SK-N-SH (cell line): ENCODE measurements at regions not wholly inside any gene's neighbourhood (a gene's known extent, or its start where the extent isn't known, plus 50 kb on each side); places are given as distances from the start of the nearest gene placed in this dataset.

Experiments used
- CTCF ChIA-PET: fragments of 300-600, 350-600 bp; formaldehyde crosslinking; extraction: SDS; loops from one replicate; lab custom pipeline; 2021; lab: Yijun Ruan, JAX
- POLR2A ChIA-PET: fragments of 350-600 bp; sonication (Branson Sonifier 250); formaldehyde crosslinking; extraction: SDS; loops from one replicate; lab custom pipeline; 2020; ENCODE audit warnings: antibody characterized with exemption, inconsistent platforms; lab: Yijun Ruan, JAX
- DNase-seq: peaks from one replicate; pipeline ENCODE4 v3.0.0; 2012
- H2AFZ ChIP-seq: fragments of 200-600 bp; sonication (generic); 2 replicates; pipeline ENCODE4 v1.8.1; 2016; ENCODE audit warnings: antibody characterized with exemption, mild to moderate bottlenecking, low read depth
- H3F3A ChIP-seq: fragments of 200-600 bp; sonication (generic); replicated peaks from 2 replicates; pipeline ENCODE3; 2016; ENCODE audit warnings: antibody characterized with exemption, mild to moderate bottlenecking; ENCODE audit not compliant: insufficient read depth
- H3K27ac ChIP-seq, 2 experiments: fragments of 200-500 bp in 1 of 2; fragments of 200-600 bp in 1 of 2; sonication (Bioruptor generic) in 1 of 2; sonication (generic), shearing (Covaris generic) in 1 of 2; 2 replicates each; pipeline versions ENCODE4 v1.5.1 to v1.6.1; 2014 to 2016; ENCODE audit warnings: low read depth in 2 of 2, inconsistent platforms in 1 of 2, low read length in 1 of 2, mild to moderate bottlenecking in 1 of 2, mixed read lengths in 1 of 2
- H3K27me3 ChIP-seq: fragments of 200-600 bp; sonication (generic), shearing (Covaris generic); 2 replicates; pipeline ENCODE4 v1.6.1; 2016; ENCODE audit warnings: mixed run types; ENCODE audit not compliant: insufficient read depth
- H3K36me3 ChIP-seq, 2 experiments: fragments of 200-500 bp in 1 of 2; fragments of 200-600 bp in 1 of 2; sonication (Bioruptor generic) in 1 of 2; sonication (generic) in 1 of 2; replicated peaks in 1 of 2; 2 replicates each; pipeline versions ENCODE3 to v1.5.1; 2014 to 2016; ENCODE audit warnings: low read length in 1 of 2, mild to moderate bottlenecking in 1 of 2; ENCODE audit not compliant: insufficient read depth in 2 of 2, control insufficient read depth in 1 of 2
- H3K4me1 ChIP-seq, 2 experiments: fragments of 200-500 bp in 1 of 2; fragments of 200-600 bp in 1 of 2; sonication (Bioruptor generic) in 1 of 2; sonication (generic), shearing (Covaris generic) in 1 of 2; 2 replicates each; pipeline versions ENCODE4 v1.5.1 to v1.6.1; 2014 to 2016; ENCODE audit warnings: low read depth in 1 of 2, low read length in 1 of 2, mixed run types in 1 of 2; ENCODE audit not compliant: insufficient read depth in 2 of 2, control insufficient read depth in 1 of 2
- H3K4me2 ChIP-seq: fragments of 200-600 bp; sonication (generic), shearing (Covaris generic); 2 replicates; pipeline ENCODE4 v1.6.1; 2017; ENCODE audit warnings: mixed run types
- H3K4me3 ChIP-seq, 2 experiments: fragments of 200-500 bp in 1 of 2; fragments of 200-600 bp in 1 of 2; sonication (Bioruptor generic) in 1 of 2; sonication (generic), shearing (Covaris generic) in 1 of 2; 2 replicates each; pipeline versions ENCODE4 v1.5.1 to v1.8.1; 2014 to 2016; ENCODE audit warnings: low read depth in 2 of 2, inconsistent platforms in 1 of 2, low read length in 1 of 2, mild to moderate bottlenecking in 1 of 2, mixed read lengths in 1 of 2, moderate library complexity in 1 of 2
- H3K79me2 ChIP-seq: fragments of 200-600 bp; sonication (generic); 2 replicates; pipeline ENCODE4 v1.8.1; 2017; ENCODE audit warnings: mild to moderate bottlenecking; ENCODE audit not compliant: insufficient read depth
- H3K9ac ChIP-seq: fragments of 200-600 bp; sonication (generic); 2 replicates; pipeline ENCODE4 v1.6.1; 2017; ENCODE audit warnings: mixed run types
- H3K9me2 ChIP-seq: fragments of 200-600 bp; sonication (generic); 2 replicates; pipeline ENCODE4 v1.6.1; 2017; ENCODE audit warnings: mixed run types
- H3K9me3 ChIP-seq: fragments of 200-600 bp; sonication (generic); 2 replicates; pipeline ENCODE4 v1.6.1; 2017; ENCODE audit warnings: mixed run types, mild to moderate bottlenecking, moderate library complexity
- H4K20me1 ChIP-seq: fragments of 200-600 bp; sonication (generic); 2 replicates; pipeline ENCODE4 v1.6.1; 2017; ENCODE audit warnings: mild to moderate bottlenecking, mixed run types; ENCODE audit not compliant: insufficient read depth
- CHD2 ChIP-seq: fragments of 150-350 bp; IDR thresholded peaks from 2 replicates; pipeline ENCODE4 v1.6.1; 2018; ENCODE audit warnings: low read length; ENCODE audit not compliant: partially characterized antibody
- ELF1 ChIP-seq: IDR thresholded peaks from 2 replicates; pipeline ENCODE4 v1.4.0; 2012
- EP300 ChIP-seq, 2 experiments: IDR thresholded peaks; 2 replicates each; pipeline versions ENCODE4 v1.4.0 to v1.6.1; 2012; ENCODE audit warnings: borderline replicate concordance in 1 of 2, low read depth in 1 of 2, low read length in 1 of 2
- EZH2phosphoT487 ChIP-seq: fragments of 200-600 bp; sonication (generic); IDR thresholded peaks from 2 replicates; pipeline ENCODE4 v1.6.1; 2017; ENCODE audit warnings: low read depth, mixed run types, mild to moderate bottlenecking, antibody characterized with exemption, moderate library complexity, borderline replicate concordance
- IRF3 ChIP-seq: fragments of 150-350 bp; IDR thresholded peaks from 2 replicates; pipeline ENCODE4 v1.6.1; 2016; ENCODE audit warnings: mild to moderate bottlenecking, low read depth, low read length
- MEF2A ChIP-seq: IDR thresholded peaks from 2 replicates; pipeline ENCODE4 v1.4.0; 2012; ENCODE audit warnings: low read depth, borderline replicate concordance
- NRF1 ChIP-seq: IDR thresholded peaks from 2 replicates; pipeline ENCODE4 v1.6.1; 2012; ENCODE audit warnings: low read depth, mild to moderate bottlenecking, low read length
- RAD21 ChIP-seq: IDR thresholded peaks from 2 replicates; pipeline ENCODE4 v1.6.1; 2012; ENCODE audit warnings: mild to moderate bottlenecking, low read length
- RCOR1 ChIP-seq: fragments of 150-350 bp; IDR thresholded peaks from 2 replicates; pipeline ENCODE4 v1.6.1; 2017; ENCODE audit warnings: antibody characterized with exemption, low read length
- RXRA ChIP-seq: IDR thresholded peaks from 2 replicates; pipeline ENCODE4 v1.4.0; 2012; ENCODE audit warnings: low read depth, mild to moderate bottlenecking, borderline replicate concordance
- TCF12 ChIP-seq: IDR thresholded peaks from 2 replicates; pipeline ENCODE4 v1.4.0; 2012
- TEAD4 ChIP-seq: IDR thresholded peaks from 2 replicates; pipeline ENCODE4 v1.4.0; 2012; ENCODE audit warnings: mild to moderate bottlenecking, borderline replicate concordance; ENCODE audit not compliant: insufficient read depth
- USF1 ChIP-seq: IDR thresholded peaks from 2 replicates; pipeline ENCODE4 v1.4.0; 2012; ENCODE audit warnings: low read depth, borderline replicate concordance
- WGBS: methylation state at CpG from one replicate; pipeline ENCODE4 v1.1.6; 2017; ENCODE audit warnings: low lambda C conversion rate; 5-methylcytosine and 5-hydroxymethylcytosine counted together
- TF ChIP-seq, protein P1 (sequence below): IDR thresholded peaks from 2 replicates; pipeline ENCODE4 v1.6.1; 2012; ENCODE audit warnings: mild to moderate bottlenecking, low read depth, low read length, moderate library complexity
- TF ChIP-seq, protein P2 (sequence below): fragments of 150-350 bp; IDR thresholded peaks from 2 replicates; pipeline ENCODE4 v1.6.1; 2017; ENCODE audit warnings: antibody characterized with exemption, low read length, low read depth, borderline replicate concordance
- TF ChIP-seq, protein P3 (sequence below): IDR thresholded peaks from 2 replicates; pipeline ENCODE4 v1.4.0; 2012; ENCODE audit warnings: low read depth, borderline replicate concordance

GRCh38 chr6:167704396-167704901 is 122.3 kb upstream of the AFDN start:
- Histone ChIP-seq H3K9me2 (no peaks in the 10 kb centered on the region), H3K4me1 (peaks cover 0 to 4% of the 10 kb centered on the region in 2 experiments; a peak in 2 of 4 replicates), H3K27me3 (no peaks in the 10 kb centered on the region)
- CTCF ChIA-PET = no interaction called here
- TF ChIP-seq TEAD4 = no peak
- TF ChIP-seq RAD21 = no peak
- TF ChIP-seq CHD2 = no peak
- TF ChIP-seq ELF1 = no peak
- no peak for TF ChIP-seq IRF3
- TF ChIP-seq RCOR1 = no peak
- TF ChIP-seq TCF12 = no peak
- no peak for TF ChIP-seq RXRA
- TF ChIP-seq, protein P1, sequence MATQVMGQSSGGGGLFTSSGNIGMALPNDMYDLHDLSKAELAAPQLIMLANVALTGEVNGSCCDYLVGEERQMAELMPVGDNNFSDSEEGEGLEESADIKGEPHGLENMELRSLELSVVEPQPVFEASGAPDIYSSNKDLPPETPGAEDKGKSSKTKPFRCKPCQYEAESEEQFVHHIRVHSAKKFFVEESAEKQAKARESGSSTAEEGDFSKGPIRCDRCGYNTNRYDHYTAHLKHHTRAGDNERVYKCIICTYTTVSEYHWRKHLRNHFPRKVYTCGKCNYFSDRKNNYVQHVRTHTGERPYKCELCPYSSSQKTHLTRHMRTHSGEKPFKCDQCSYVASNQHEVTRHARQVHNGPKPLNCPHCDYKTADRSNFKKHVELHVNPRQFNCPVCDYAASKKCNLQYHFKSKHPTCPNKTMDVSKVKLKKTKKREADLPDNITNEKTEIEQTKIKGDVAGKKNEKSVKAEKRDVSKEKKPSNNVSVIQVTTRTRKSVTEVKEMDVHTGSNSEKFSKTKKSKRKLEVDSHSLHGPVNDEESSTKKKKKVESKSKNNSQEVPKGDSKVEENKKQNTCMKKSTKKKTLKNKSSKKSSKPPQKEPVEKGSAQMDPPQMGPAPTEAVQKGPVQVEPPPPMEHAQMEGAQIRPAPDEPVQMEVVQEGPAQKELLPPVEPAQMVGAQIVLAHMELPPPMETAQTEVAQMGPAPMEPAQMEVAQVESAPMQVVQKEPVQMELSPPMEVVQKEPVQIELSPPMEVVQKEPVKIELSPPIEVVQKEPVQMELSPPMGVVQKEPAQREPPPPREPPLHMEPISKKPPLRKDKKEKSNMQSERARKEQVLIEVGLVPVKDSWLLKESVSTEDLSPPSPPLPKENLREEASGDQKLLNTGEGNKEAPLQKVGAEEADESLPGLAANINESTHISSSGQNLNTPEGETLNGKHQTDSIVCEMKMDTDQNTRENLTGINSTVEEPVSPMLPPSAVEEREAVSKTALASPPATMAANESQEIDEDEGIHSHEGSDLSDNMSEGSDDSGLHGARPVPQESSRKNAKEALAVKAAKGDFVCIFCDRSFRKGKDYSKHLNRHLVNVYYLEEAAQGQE = no peak
- TF ChIP-seq, protein P2, sequence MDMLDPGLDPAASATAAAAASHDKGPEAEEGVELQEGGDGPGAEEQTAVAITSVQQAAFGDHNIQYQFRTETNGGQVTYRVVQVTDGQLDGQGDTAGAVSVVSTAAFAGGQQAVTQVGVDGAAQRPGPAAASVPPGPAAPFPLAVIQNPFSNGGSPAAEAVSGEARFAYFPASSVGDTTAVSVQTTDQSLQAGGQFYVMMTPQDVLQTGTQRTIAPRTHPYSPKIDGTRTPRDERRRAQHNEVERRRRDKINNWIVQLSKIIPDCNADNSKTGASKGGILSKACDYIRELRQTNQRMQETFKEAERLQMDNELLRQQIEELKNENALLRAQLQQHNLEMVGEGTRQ = no peak
- no peak for TF ChIP-seq USF1
- TF ChIP-seq EP300 (IDR thresholded peaks at IDR 0.05; ENCODE audit: borderline replicate concordance in 1 of 2, low read depth in 1 of 2, low read length in 1 of 2) = no peak
- TF ChIP-seq, protein P3, sequence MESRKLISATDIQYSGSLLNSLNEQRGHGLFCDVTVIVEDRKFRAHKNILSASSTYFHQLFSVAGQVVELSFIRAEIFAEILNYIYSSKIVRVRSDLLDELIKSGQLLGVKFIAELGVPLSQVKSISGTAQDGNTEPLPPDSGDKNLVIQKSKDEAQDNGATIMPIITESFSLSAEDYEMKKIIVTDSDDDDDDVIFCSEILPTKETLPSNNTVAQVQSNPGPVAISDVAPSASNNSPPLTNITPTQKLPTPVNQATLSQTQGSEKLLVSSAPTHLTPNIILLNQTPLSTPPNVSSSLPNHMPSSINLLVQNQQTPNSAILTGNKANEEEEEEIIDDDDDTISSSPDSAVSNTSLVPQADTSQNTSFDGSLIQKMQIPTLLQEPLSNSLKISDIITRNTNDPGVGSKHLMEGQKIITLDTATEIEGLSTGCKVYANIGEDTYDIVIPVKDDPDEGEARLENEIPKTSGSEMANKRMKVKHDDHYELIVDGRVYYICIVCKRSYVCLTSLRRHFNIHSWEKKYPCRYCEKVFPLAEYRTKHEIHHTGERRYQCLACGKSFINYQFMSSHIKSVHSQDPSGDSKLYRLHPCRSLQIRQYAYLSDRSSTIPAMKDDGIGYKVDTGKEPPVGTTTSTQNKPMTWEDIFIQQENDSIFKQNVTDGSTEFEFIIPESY = no peak
- TF ChIP-seq MEF2A = no peak
- no peak for TF ChIP-seq EZH2phosphoT487
- TF ChIP-seq NRF1 = no peak
- TF ChIP-seq, all 33 proteins: peak for 0
- H3K27ac ChIP-seq = no peak overlapping the region
- H3K4me3 ChIP-seq = no peak overlapping the region
- H2AFZ ChIP-seq = no peak overlapping the region
- no peaks in the 10 kb centered on the region for H3F3A ChIP-seq
- no peak overlapping the region for H3K9ac ChIP-seq
- H3K4me2 ChIP-seq = no peak overlapping the region
- H3K9me3 ChIP-seq = no peaks in the 10 kb centered on the region
- POLR2A ChIA-PET = no interaction called here
- no peaks in the 10 kb centered on the region for H3K36me3 ChIP-seq
- no peaks in the 10 kb centered on the region for H4K20me1 ChIP-seq
- no peak for DNase-seq
- no peaks in the 10 kb centered on the region for H3K79me2 ChIP-seq
- 66% methylated on average over 5 of the region's 12 CpGs for WGBS
